NCI-H526 treated with DMSO at 0.1 percent for 48 hours (cell line): ENCODE measurements at regions not wholly inside any gene's neighbourhood (a gene's known extent, or its start where the extent isn't known, plus 50 kb on each side); places are given as distances from the start of the nearest gene placed in this dataset.

Experiments used
- DNase-seq: peaks from one replicate; lab custom pipeline; 2025; lab: John Stamatoyannopoulos, UW

- no peak for DNase-seq
Measured at GRCh38 chr9:14961372-14962068, 51.3 kb upstream of the FREM1 start.

- DNase-seq, result no peak
Measured at GRCh38 chr9:14960881-14961280, 50.7 kb upstream of the FREM1 start.
